Spleen (tissue), 11 donors: ENCODE measurements at regions not wholly inside any gene's neighbourhood (a gene's known extent, or its start where the extent isn't known, plus 50 kb on each side); places are given as distances from the start of the nearest gene placed in this dataset.
"Not testable (repeated sequence)": the region's sequence is repeated elsewhere in the genome, so short reads cannot be mapped to it uniquely, and the experiment has no call there.

Source experiments
- DNase-seq: peaks from one replicate; pipeline ENCODE4 v3.0.0-alpha.2; 2020
- H3K27ac ChIP-seq, 8 donors: fragments of 200-600 bp; sonication (generic) in 7 of 8; 1 replicate in 4 of 8; 2 replicates in 4 of 8; pipeline versions ENCODE4 v1.5.0 to v1.8.0; 2016 to 2021; ENCODE audit warnings: inconsistent platforms in 4 of 8, mild to moderate bottlenecking in 4 of 8, moderate library complexity in 1 of 8
- H3K27me3 ChIP-seq, 7 donors: fragments of 200-600 bp; sonication (generic) in 6 of 7; replicated peaks in 1 of 7; 1 replicate in 4 of 7; 2 replicates in 3 of 7; pipeline versions ENCODE4 v1.5.0 to v1.8.0; 2016 to 2021; ENCODE audit warnings: inconsistent platforms in 3 of 7, mild to moderate bottlenecking in 1 of 7
- H3K36me3 ChIP-seq, 6 donors: fragments of 200-600 bp; sonication (generic) in 5 of 6; 1 replicate in 4 of 6; 2 replicates in 2 of 6; pipeline versions ENCODE4 v1.5.0 to v1.8.0; 2016 to 2021; ENCODE audit warnings: inconsistent platforms in 2 of 6
- H3K4me1 ChIP-seq, 6 donors: fragments of 200-600 bp; sonication (generic) in 5 of 6; 1 replicate in 3 of 6; 2 replicates in 3 of 6; pipeline versions ENCODE4 v1.5.0 to v1.8.0; 2016 to 2021; ENCODE audit warnings: inconsistent platforms in 3 of 6
- H3K4me3 ChIP-seq, 8 donors: fragments of 200-600 bp; sonication (generic) in 7 of 8; 1 replicate in 4 of 8; 2 replicates in 4 of 8; pipeline versions ENCODE4 v1.5.0 to v1.8.0; 2016 to 2021; ENCODE audit warnings: inconsistent platforms in 4 of 8, mild to moderate bottlenecking in 4 of 8, moderate library complexity in 2 of 8
- H3K9me3 ChIP-seq, 8 donors: fragments of 200-600 bp; sonication (generic) in 7 of 8; 1 replicate in 4 of 8; 2 replicates in 4 of 8; pipeline versions ENCODE4 v1.5.0 to v1.8.0; 2016 to 2021; ENCODE audit warnings: inconsistent platforms in 4 of 8
- CTCF ChIP-seq, 11 experiments: fragments of 200-600 bp in 7 of 11; fragments of 450-650 bp in 4 of 11; sonication (generic) in 4 of 11; IDR thresholded peaks in 8 of 11; conservative IDR thresholded peaks in 3 of 11; 1 replicate in 7 of 11; 2 replicates in 4 of 11; pipeline versions ENCODE4 v1.4.0 to v1.8.0; 2016 to 2021; ENCODE audit warnings: antibody characterized with exemption in 11 of 11, inconsistent platforms in 4 of 11, mild to moderate bottlenecking in 1 of 11
- POLR2A ChIP-seq, 3 donors: fragments of 450-650 bp; IDR thresholded peaks; one replicate each; pipeline ENCODE4 v1.5.1; 2017; ENCODE audit warnings: antibody characterized with exemption in 3 of 3, mild to moderate bottlenecking in 1 of 3
- POLR2AphosphoS5 ChIP-seq, 3 donors: sonication (generic); formaldehyde crosslinking; IDR thresholded peaks; one replicate each; pipeline ENCODE4 v1.5.1; 2017; ENCODE audit warnings: antibody characterized with exemption in 3 of 3
- WGBS, 5 donors: extraction: QIAGEN DNeasy Blood & Tissue Kit in 3 of 5; methylation state at CpG; one replicate each; pipeline versions ENCODE4 v1.1.5 to v1.1.7; 2013 to 2018; 5-methylcytosine and 5-hydroxymethylcytosine counted together
- intact Hi-C: fragments of 100-400 bp; cut with DNase I; formaldehyde crosslinking; loops from one replicate; pipeline ENCODE4 v1.15.0; 2023; ENCODE audit warnings: low total_unique reads
- donor health status: healthy with polysubstance abuse.
- donor health status: DM: no; HTN: no; CAD: no; lungs with moderate emphysema.
- donor health status: DM: no; HTN: no; CAD: no.
- donor health status: Bipolar disorder and iron deficiency.
- donor health status: healthy.
- donor health status: DM: no; HTN: no; CAD: no.
- donor health status: DM: yes; HTN: yes; CAD: no.

GRCh38 chr4:23947826-23948225 is 58.0 kb upstream of the PPARGC1A start:
- Histone ChIP-seq H3K27ac (no peak overlapping the region), H3K36me3 (no peaks in the 10 kb centered on the region), H3K27me3 (no peaks in the 10 kb centered on the region), H3K9me3 (no peaks in the 10 kb centered on the region), H3K4me3 (no peak overlapping the region), H3K4me1 (no peaks in the 10 kb centered on the region)
- intact Hi-C loops, result no loop called here
- DNase-seq, result no peak
- no peak for TF ChIP-seq POLR2AphosphoS5 (IDR thresholded peaks at IDR 0.05)
- 74 to 80% (median 80%) methylated on average over 4 of the region's 4 CpGs for WGBS, 5 donors

GRCh38 chr4:23946299-23946698 is 56.5 kb upstream of the PPARGC1A start:
- 89 to 92% (median 91%) methylated on average over 6 of the region's 6 CpGs for WGBS, 5 donors
- Histone ChIP-seq H3K9me3 (no peaks in the 10 kb centered on the region), H3K4me3 (no peak overlapping the region), H3K36me3 (no peaks in the 10 kb centered on the region), H3K4me1 (no peaks in the 10 kb centered on the region), H3K27me3 (no peaks in the 10 kb centered on the region), H3K27ac (no peak overlapping the region)
- no peak for DNase-seq
- TF ChIP-seq CTCF (IDR thresholded peaks at IDR 0.05 in 8 of 11, conservative IDR thresholded peaks at IDR 0.05 in 3 of 11) (no peak), POLR2AphosphoS5 (IDR thresholded peaks at IDR 0.05) (no peak), POLR2A (IDR thresholded peaks at IDR 0.05) (no peak)
- intact Hi-C loops, result no loop called here

GRCh38 chr4:23945451-23946017 is 55.7 kb upstream of the PPARGC1A start:
- no peak overlapping the region for H3K27ac ChIP-seq
- no peak overlapping the region for H3K4me3 ChIP-seq
- intact Hi-C loops, result no loop called here
- no peaks in the 10 kb centered on the region for H3K27me3 ChIP-seq
- DNase-seq, result no peak
- H3K4me1 ChIP-seq, result no peaks in the 10 kb centered on the region
- 42 to 61% (median 48%) methylated on average over 6 of the region's 6 CpGs for WGBS, 5 donors
- H3K9me3 ChIP-seq, result no peaks in the 10 kb centered on the region
- no peak for TF ChIP-seq POLR2A (IDR thresholded peaks at IDR 0.05)
- no peak for TF ChIP-seq CTCF (IDR thresholded peaks at IDR 0.05 in 8 of 11, conservative IDR thresholded peaks at IDR 0.05 in 3 of 11)
- TF ChIP-seq POLR2AphosphoS5 (IDR thresholded peaks at IDR 0.05), result no peak
- H3K36me3 ChIP-seq, result no peaks in the 10 kb centered on the region

GRCh38 chr4:23944556-23944955 is 54.7 kb upstream of the PPARGC1A start:
- 57 to 81% (median 63%) methylated on average over 3 of the region's 3 CpGs for whole genome bisulfite sequencing, 5 donors
- DNase-seq, intact Hi-C loops, H3K9me3 ChIP-seq, H3K27me3 ChIP-seq, H3K27ac ChIP-seq, H3K4me1 ChIP-seq, H3K4me3 ChIP-seq, H3K36me3 ChIP-seq: not testable (repeated sequence)

GRCh38 chr4:23943478-23943877 is 53.6 kb upstream of the PPARGC1A start:
- Histone ChIP-seq H3K4me1 (no peaks in the 10 kb centered on the region), H3K9me3 (no peaks in the 10 kb centered on the region), H3K4me3 (no peak overlapping the region), H3K27ac (no peak overlapping the region), H3K36me3 (no peaks in the 10 kb centered on the region), H3K27me3 (no peaks in the 10 kb centered on the region)
- intact Hi-C loops, result no loop called here
- DNase-seq, result no peak
- 82 to 95% (median 91%) methylated on average over 2 of the region's 2 CpGs for WGBS, 5 donors
- TF ChIP-seq POLR2AphosphoS5 (IDR thresholded peaks at IDR 0.05) (no peak), POLR2A (IDR thresholded peaks at IDR 0.05) (no peak), CTCF (IDR thresholded peaks at IDR 0.05 in 8 of 11, conservative IDR thresholded peaks at IDR 0.05 in 3 of 11) (no peak)
